GM19452 (cell line): ENCODE measurements at regions not wholly inside any gene's neighbourhood (a gene's known extent, or its start where the extent isn't known, plus 50 kb on each side); places are given as distances from the start of the nearest gene placed in this dataset.

Experiments
- ATAC-seq: cut with Tn5 transposase; IDR thresholded peaks from one replicate; pipeline ENCODE4 v1.9.1; 2021; ENCODE audit not compliant: unreplicated experiment

- no peak for ATAC-seq
These were observed 224.0 kb upstream of the GMDS start for GRCh38 chr6:2469428-2469827.

GRCh38 chr6:2468601-2468955 lies 223.2 kb upstream of the GMDS start:
- no peak for ATAC-seq

- no peak for ATAC-seq
These were observed 222.7 kb upstream of the GMDS start for GRCh38 chr6:2467929-2468600.

GRCh38 chr6:2465336-2465735 lies 219.9 kb upstream of the GMDS start:
- ATAC-seq = no peak

GRCh38 chr6:2464641-2465040 lies 219.2 kb upstream of the GMDS start:
- ATAC-seq = no peak

- no peak for ATAC-seq
These were observed 217.4 kb upstream of the GMDS start for GRCh38 chr6:2462831-2463230.

GRCh38 chr6:2460216-2460745 lies 214.9 kb upstream of the GMDS start:
- no peak for ATAC-seq

- no peak for ATAC-seq
These were observed 208.8 kb upstream of the GMDS start for GRCh38 chr6:2454180-2454579.

- no peak for ATAC-seq
These were observed 205.1 kb upstream of the GMDS start for GRCh38 chr6:2450546-2450945.

- no peak for ATAC-seq
These were observed 204.2 kb upstream of the GMDS start for GRCh38 chr6:2449572-2449940.

GRCh38 chr6:2448826-2449571 lies 203.6 kb upstream of the GMDS start:
- no peak for ATAC-seq

GRCh38 chr6:2447931-2448330 lies 202.5 kb upstream of the GMDS start:
- no peak for ATAC-seq

GRCh38 chr6:2447318-2447920 lies 202.0 kb upstream of the GMDS start:
- no peak for ATAC-seq

- no peak for ATAC-seq
These were observed 196.4 kb upstream of the GMDS start for GRCh38 chr6:2441601-2442475.

- no peak for ATAC-seq
These were observed 195.1 kb upstream of the GMDS start for GRCh38 chr6:2440516-2440915.

GRCh38 chr6:2439632-2440031 lies 194.2 kb upstream of the GMDS start:
- ATAC-seq = no peak

- ATAC-seq = no peak
These were observed 193.7 kb upstream of the GMDS start for GRCh38 chr6:2439082-2439481.

GRCh38 chr6:2436410-2437154 lies 191.2 kb upstream of the GMDS start:
- no peak for ATAC-seq

- no peak for ATAC-seq
These were observed 189.9 kb upstream of the GMDS start for GRCh38 chr6:2435323-2435722.

GRCh38 chr6:2434912-2435311 lies 189.5 kb upstream of the GMDS start:
- no peak for ATAC-seq

- no peak for ATAC-seq
These were observed 188.7 kb upstream of the GMDS start for GRCh38 chr6:2434116-2434515.
